HEK293 (cell line): ENCODE measurements at regions not wholly inside any gene's neighbourhood (a gene's known extent, or its start where the extent isn't known, plus 50 kb on each side); places are given as distances from the start of the nearest gene placed in this dataset.

Source experiments
- CTCF ChIA-PET: fragments of 350-600 bp; formaldehyde crosslinking; extraction: SDS; loops from one replicate; lab custom pipeline; 2021; ENCODE audit warnings: antibody characterized with exemption; lab: Yijun Ruan, JAX
- POLR2A ChIA-PET: fragments of 300-600 bp; formaldehyde crosslinking; extraction: SDS; loops from one replicate; lab custom pipeline; 2020; ENCODE audit warnings: antibody characterized with exemption, inconsistent platforms; lab: Yijun Ruan, JAX
- H3K27ac ChIP-seq: fragments of 200-500 bp; sonication (Bioruptor generic); 2 replicates; pipeline ENCODE4 v1.5.1; 2014; ENCODE audit warnings: low read depth, low read length, control low read depth, inconsistent platforms; ENCODE audit errors: extremely low read depth
- H3K36me3 ChIP-seq, 2 experiments: fragments of 200-500 bp in 1 of 2; sonication (Bioruptor generic) in 1 of 2; 1 replicate in 1 of 2; 2 replicates in 1 of 2; pipeline ENCODE4 v1.5.1; 2014 to 2017; ENCODE audit warnings: inconsistent platforms in 2 of 2, low read length in 2 of 2; ENCODE audit not compliant: control insufficient read depth in 2 of 2, insufficient read depth in 1 of 2
- H3K4me1 ChIP-seq: fragments of 200-500 bp; sonication (Bioruptor generic); 2 replicates; pipeline ENCODE4 v1.5.1; 2014; ENCODE audit warnings: mild to moderate bottlenecking, low read length, inconsistent platforms; ENCODE audit not compliant: control insufficient read depth, insufficient read depth
- H3K4me3 ChIP-seq: 2 replicates; pipeline ENCODE4 v1.5.1; 2011; ENCODE audit warnings: low read depth, mild to moderate bottlenecking, control low read depth, low read length, moderate library complexity
- H3K9me3 ChIP-seq: fragments of 200-500 bp; sonication (Bioruptor generic); 2 replicates; pipeline ENCODE4 v1.5.1; 2014; ENCODE audit warnings: low read depth, low read length, inconsistent platforms; ENCODE audit not compliant: control insufficient read depth, insufficient read depth
- KLF16 ChIP-seq: fragments of 450-650 bp; formaldehyde crosslinking; IDR thresholded peaks from 2 replicates; pipeline ENCODE4 v1.5.1; 2017; ENCODE audit warnings: missing biosample characterization, missing genetic modification characterization
- KLF9 ChIP-seq: fragments of 450-650 bp; formaldehyde crosslinking; IDR thresholded peaks from 2 replicates; pipeline ENCODE4 v1.5.1; 2016; ENCODE audit warnings: missing biosample characterization, missing genetic modification characterization, low read depth
- MYNN ChIP-seq: fragments of 450-650 bp; formaldehyde crosslinking; IDR thresholded peaks from 2 replicates; pipeline ENCODE4 v1.5.1; 2016; ENCODE audit warnings: missing biosample characterization, missing genetic modification characterization, borderline replicate concordance
- RBAK ChIP-seq: fragments of 450-650 bp; formaldehyde crosslinking; IDR thresholded peaks from 2 replicates; pipeline ENCODE4 v1.5.1; 2016; ENCODE audit warnings: missing biosample characterization, missing genetic modification characterization
- SP2 ChIP-seq: fragments of 450-650 bp; formaldehyde crosslinking; IDR thresholded peaks from 2 replicates; pipeline ENCODE4 v1.5.1; 2016; ENCODE audit warnings: missing biosample characterization, missing genetic modification characterization
- ZNF10 ChIP-seq: fragments of 450-650 bp; formaldehyde crosslinking; IDR thresholded peaks from 2 replicates; pipeline ENCODE4 v1.5.1; 2017; ENCODE audit warnings: missing biosample characterization, missing genetic modification characterization
- ZNF16 ChIP-seq: fragments of 450-650 bp; formaldehyde crosslinking; IDR thresholded peaks from 2 replicates; pipeline ENCODE4 v1.5.1; 2016; ENCODE audit warnings: low read depth, missing biosample characterization, missing genetic modification characterization
- ZNF549 ChIP-seq: fragments of 450-650 bp; IDR thresholded peaks from 2 replicates; pipeline ENCODE4 v1.5.1; 2018; ENCODE audit warnings: missing biosample characterization, missing genetic modification characterization, mild to moderate bottlenecking, inconsistent platforms, moderate library complexity
- ZNF776 ChIP-seq: fragments of 450-650 bp; formaldehyde crosslinking; IDR thresholded peaks from 2 replicates; pipeline ENCODE4 v1.5.0; 2017; ENCODE audit warnings: missing biosample characterization, missing genetic modification characterization, borderline replicate concordance
- ZNF777 ChIP-seq: fragments of 450-650 bp; formaldehyde crosslinking; IDR thresholded peaks from 2 replicates; pipeline ENCODE4 v1.5.1; 2017; ENCODE audit warnings: missing biosample characterization, missing genetic modification characterization, borderline replicate concordance
- ZNF785 ChIP-seq: fragments of 450-650 bp; formaldehyde crosslinking; IDR thresholded peaks from 2 replicates; pipeline ENCODE4 v1.5.1; 2016; ENCODE audit warnings: missing biosample characterization, missing genetic modification characterization
- TF ChIP-seq, protein P1 (sequence below): fragments of 450-650 bp; formaldehyde crosslinking; IDR thresholded peaks from 2 replicates; pipeline ENCODE4 v1.5.1; 2016; ENCODE audit warnings: missing biosample characterization, missing genetic modification characterization, borderline replicate concordance
- TF ChIP-seq, protein P2 (sequence below): sonication (generic); formaldehyde crosslinking; IDR thresholded peaks from 2 replicates; pipeline ENCODE4 v1.8.1; 2022; ENCODE audit warnings: mild to moderate bottlenecking, moderate library complexity, missing genetic modification reagents
- TF ChIP-seq, protein P3 (sequence below): fragments of 450-650 bp; formaldehyde crosslinking; IDR thresholded peaks from 2 replicates; pipeline ENCODE4 v1.5.1; 2016; ENCODE audit warnings: missing biosample characterization, missing genetic modification characterization

DNA sequence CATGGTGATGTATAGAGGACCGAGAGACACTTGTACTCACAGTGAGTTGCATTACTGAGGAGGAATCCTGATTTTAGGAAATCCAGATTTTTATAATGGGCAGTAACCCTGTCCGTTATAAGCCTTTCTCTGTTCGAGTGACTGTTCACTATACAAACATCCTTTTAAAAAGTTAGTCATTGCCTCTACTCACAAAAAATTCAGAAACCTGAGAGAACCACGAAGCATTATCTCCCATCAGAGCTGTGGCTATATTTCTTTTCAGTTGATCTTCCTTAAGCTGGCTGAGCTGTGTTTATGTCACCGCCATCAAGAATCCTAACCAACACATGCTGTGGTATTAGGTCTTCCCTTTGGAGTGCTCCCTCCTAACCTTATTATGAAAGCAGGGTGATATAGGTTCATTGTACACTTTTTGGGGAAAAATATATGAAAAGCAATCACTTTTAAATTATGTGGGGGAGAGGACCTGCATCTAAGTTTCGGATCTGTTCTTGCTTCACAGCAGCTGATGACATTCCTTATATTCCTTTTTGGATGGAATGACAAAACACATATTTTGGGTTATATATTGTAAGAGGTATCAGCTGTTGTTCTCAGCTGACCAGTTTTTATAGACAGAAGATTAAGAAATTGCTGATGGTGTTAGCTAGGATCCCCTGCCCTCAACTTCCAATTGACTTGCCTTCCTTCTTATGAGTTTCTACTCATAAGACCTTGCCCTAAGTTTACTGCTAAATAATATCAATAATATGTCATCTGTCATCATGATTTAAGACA, 465.9 kb upstream of the RASGRP1 start:
- CTCF ChIA-PET, result interaction anchor here (0.7 kb wide), 1 partner anchor 24 kb away, joined by 3 read pairs; no protein-coding TSS in a partner anchor
- H3K4me1 ChIP-seq, result no peaks in the 10 kb centered on the region
- no peak overlapping the region for H3K4me3 ChIP-seq
- POLR2A ChIA-PET, result no interaction called here
- no peak overlapping the region for H3K27ac ChIP-seq
- TF ChIP-seq, protein P1, sequence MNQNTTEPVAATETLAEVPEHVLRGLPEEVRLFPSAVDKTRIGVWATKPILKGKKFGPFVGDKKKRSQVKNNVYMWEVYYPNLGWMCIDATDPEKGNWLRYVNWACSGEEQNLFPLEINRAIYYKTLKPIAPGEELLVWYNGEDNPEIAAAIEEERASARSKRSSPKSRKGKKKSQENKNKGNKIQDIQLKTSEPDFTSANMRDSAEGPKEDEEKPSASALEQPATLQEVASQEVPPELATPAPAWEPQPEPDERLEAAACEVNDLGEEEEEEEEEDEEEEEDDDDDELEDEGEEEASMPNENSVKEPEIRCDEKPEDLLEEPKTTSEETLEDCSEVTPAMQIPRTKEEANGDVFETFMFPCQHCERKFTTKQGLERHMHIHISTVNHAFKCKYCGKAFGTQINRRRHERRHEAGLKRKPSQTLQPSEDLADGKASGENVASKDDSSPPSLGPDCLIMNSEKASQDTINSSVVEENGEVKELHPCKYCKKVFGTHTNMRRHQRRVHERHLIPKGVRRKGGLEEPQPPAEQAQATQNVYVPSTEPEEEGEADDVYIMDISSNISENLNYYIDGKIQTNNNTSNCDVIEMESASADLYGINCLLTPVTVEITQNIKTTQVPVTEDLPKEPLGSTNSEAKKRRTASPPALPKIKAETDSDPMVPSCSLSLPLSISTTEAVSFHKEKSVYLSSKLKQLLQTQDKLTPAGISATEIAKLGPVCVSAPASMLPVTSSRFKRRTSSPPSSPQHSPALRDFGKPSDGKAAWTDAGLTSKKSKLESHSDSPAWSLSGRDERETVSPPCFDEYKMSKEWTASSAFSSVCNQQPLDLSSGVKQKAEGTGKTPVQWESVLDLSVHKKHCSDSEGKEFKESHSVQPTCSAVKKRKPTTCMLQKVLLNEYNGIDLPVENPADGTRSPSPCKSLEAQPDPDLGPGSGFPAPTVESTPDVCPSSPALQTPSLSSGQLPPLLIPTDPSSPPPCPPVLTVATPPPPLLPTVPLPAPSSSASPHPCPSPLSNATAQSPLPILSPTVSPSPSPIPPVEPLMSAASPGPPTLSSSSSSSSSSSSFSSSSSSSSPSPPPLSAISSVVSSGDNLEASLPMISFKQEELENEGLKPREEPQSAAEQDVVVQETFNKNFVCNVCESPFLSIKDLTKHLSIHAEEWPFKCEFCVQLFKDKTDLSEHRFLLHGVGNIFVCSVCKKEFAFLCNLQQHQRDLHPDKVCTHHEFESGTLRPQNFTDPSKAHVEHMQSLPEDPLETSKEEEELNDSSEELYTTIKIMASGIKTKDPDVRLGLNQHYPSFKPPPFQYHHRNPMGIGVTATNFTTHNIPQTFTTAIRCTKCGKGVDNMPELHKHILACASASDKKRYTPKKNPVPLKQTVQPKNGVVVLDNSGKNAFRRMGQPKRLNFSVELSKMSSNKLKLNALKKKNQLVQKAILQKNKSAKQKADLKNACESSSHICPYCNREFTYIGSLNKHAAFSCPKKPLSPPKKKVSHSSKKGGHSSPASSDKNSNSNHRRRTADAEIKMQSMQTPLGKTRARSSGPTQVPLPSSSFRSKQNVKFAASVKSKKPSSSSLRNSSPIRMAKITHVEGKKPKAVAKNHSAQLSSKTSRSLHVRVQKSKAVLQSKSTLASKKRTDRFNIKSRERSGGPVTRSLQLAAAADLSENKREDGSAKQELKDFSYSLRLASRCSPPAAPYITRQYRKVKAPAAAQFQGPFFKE (tag by site-specific recombination), result no peak
- TF ChIP-seq ZNF776 (tag by site-specific recombination), result no peak
- TF ChIP-seq KLF16 (tag by site-specific recombination), result no peak
- no peak for TF ChIP-seq ZNF16 (tag by site-specific recombination)
- no peak for TF ChIP-seq ZNF10 (tag by site-specific recombination)
- no peaks in the 10 kb centered on the region for H3K36me3 ChIP-seq
- no peaks in the 10 kb centered on the region for H3K9me3 ChIP-seq

DNA sequence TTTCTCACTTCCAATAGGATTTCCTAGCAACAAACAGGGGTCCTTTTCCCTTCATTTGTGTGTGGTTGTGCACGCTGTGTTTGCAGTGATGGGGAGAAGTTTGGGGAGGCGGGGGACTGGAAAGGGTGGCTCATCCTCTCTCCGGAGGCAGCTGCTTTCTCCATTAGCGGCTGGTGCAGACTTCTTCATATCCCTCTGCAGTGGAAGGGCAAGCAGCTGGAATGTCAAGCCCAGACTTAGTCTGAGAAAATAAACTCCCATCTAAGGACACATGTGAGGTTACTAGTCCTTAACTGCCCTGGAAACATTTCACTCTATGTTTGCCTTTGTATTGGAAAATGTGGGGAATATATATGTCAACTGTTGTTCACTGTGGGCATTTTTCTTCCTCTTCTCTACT, 467.0 kb upstream of the RASGRP1 start:
- no peaks in the 10 kb centered on the region for H3K36me3 ChIP-seq
- POLR2A ChIA-PET, result no interaction called here
- TF ChIP-seq ZNF16 (tag by site-specific recombination), result no peak
- TF ChIP-seq RBAK, result no peak
- no peak for TF ChIP-seq ZNF777 (tag by site-specific recombination)
- TF ChIP-seq SP2 (tag by site-specific recombination), result no peak
- no peak for TF ChIP-seq MYNN (tag by site-specific recombination)
- TF ChIP-seq, protein P2, sequence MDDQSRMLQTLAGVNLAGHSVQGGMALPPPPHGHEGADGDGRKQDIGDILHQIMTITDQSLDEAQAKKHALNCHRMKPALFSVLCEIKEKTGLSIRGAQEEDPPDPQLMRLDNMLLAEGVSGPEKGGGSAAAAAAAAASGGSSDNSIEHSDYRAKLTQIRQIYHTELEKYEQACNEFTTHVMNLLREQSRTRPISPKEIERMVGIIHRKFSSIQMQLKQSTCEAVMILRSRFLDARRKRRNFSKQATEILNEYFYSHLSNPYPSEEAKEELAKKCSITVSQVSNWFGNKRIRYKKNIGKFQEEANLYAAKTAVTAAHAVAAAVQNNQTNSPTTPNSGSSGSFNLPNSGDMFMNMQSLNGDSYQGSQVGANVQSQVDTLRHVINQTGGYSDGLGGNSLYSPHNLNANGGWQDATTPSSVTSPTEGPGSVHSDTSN (CRISPR knock-in tag), result no peak
- TF ChIP-seq ZNF549, result no peak
- TF ChIP-seq, protein P3, sequence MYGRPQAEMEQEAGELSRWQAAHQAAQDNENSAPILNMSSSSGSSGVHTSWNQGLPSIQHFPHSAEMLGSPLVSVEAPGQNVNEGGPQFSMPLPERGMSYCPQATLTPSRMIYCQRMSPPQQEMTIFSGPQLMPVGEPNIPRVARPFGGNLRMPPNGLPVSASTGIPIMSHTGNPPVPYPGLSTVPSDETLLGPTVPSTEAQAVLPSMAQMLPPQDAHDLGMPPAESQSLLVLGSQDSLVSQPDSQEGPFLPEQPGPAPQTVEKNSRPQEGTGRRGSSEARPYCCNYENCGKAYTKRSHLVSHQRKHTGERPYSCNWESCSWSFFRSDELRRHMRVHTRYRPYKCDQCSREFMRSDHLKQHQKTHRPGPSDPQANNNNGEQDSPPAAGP (tag by site-specific recombination), result no peak
- TF ChIP-seq ZNF785 (tag by site-specific recombination), result no peak
- no peak for TF ChIP-seq KLF9 (tag by site-specific recombination)

More for the DNA sequence above, 467.0 kb upstream of the RASGRP1 start:
- CTCF ChIA-PET, result no interaction called here
- Histone ChIP-seq H3K27ac (no peak overlapping the region), H3K9me3 (no peaks in the 10 kb centered on the region), H3K4me1 (no peaks in the 10 kb centered on the region), H3K4me3 (no peak overlapping the region)
